ENCODE measurements at regions not wholly inside any gene's neighbourhood (a gene's known extent, or its start where the extent isn't known, plus 50 kb on each side); places are given as distances from the start of the nearest gene placed in this dataset.
"Not testable (repeated sequence)": the region's sequence is repeated elsewhere in the genome, so short reads cannot be mapped to it uniquely, and the experiment has no call there.

GRCh38 chr7:65477326-65477725 is 103.7 kb downstream of the ZNF92 start:
- Histone ChIP-seq H3K4me2 (ENCODE audit: low read length) (no peak overlapping the region), H3F3A (ENCODE audit: insufficient read depth, low read length) (no peaks in the 10 kb centered on the region), H3K9ac (ENCODE audit: low read length) (no peak overlapping the region), H4K20me1 (ENCODE audit: insufficient read depth, low read length) (no peaks in the 10 kb centered on the region), H3K27me3 (ENCODE audit: insufficient read depth, low read length) (no peaks in the 10 kb centered on the region), H3K36me3 (ENCODE audit: insufficient read depth, low read length) (peaks cover 47% of the 10 kb centered on the region), H3K79me2 (ENCODE audit: insufficient read depth, low read length) (no peaks in the 10 kb centered on the region), H2AFZ (ENCODE audit: low read length) (no peak overlapping the region), H3K4me1 (ENCODE audit: insufficient read depth, low read length, severe bottlenecking) (peaks cover 43% of the 10 kb centered on the region), H3K4me3 (ENCODE audit: low read depth, low read length, poor library complexity, severe bottlenecking) (no peak overlapping the region), H3K9me2 (ENCODE audit: low read depth, low read length) (no peaks in the 10 kb centered on the region), H3K9me3 (ENCODE audit: low read length) (peaks cover 42% of the 10 kb centered on the region), H3K27ac (ENCODE audit: low read depth, low read length, poor library complexity, severe bottlenecking) (peak overlapping the region; percentile 98)
- TF ChIP-seq EZH2 (IDR thresholded peaks at IDR 0.05; ENCODE audit: borderline replicate concordance, low read length): no peak
- peak; percentile 44 for TF ChIP-seq CTCF (IDR thresholded peaks at IDR 0.05; ENCODE audit: low read length)

- TF ChIP-seq EZH2 (IDR thresholded peaks at IDR 0.05; ENCODE audit: borderline replicate concordance, low read length) (no peak), CTCF (IDR thresholded peaks at IDR 0.05; ENCODE audit: low read length) (no peak)
- Histone ChIP-seq H3K79me2 (ENCODE audit: insufficient read depth, low read length) (no peaks in the 10 kb centered on the region), H4K20me1 (ENCODE audit: insufficient read depth, low read length) (no peaks in the 10 kb centered on the region), H3K27ac (ENCODE audit: low read depth, low read length, poor library complexity, severe bottlenecking) (no peak overlapping the region), H2AFZ (ENCODE audit: low read length) (no peak overlapping the region), H3K27me3 (ENCODE audit: insufficient read depth, low read length) (no peaks in the 10 kb centered on the region), H3K9me3 (ENCODE audit: low read length) (peaks cover 26% of the 10 kb centered on the region), H3K4me2 (ENCODE audit: low read length) (no peak overlapping the region), H3K4me1 (ENCODE audit: insufficient read depth, low read length, severe bottlenecking) (no peaks in the 10 kb centered on the region), H3K9ac (ENCODE audit: low read length) (no peak overlapping the region), H3F3A (ENCODE audit: insufficient read depth, low read length) (no peaks in the 10 kb centered on the region), H3K9me2 (ENCODE audit: low read depth, low read length) (no peaks in the 10 kb centered on the region), H3K4me3 (ENCODE audit: low read depth, low read length, poor library complexity, severe bottlenecking) (no peak overlapping the region), H3K36me3 (ENCODE audit: insufficient read depth, low read length) (peaks cover 4% of the 10 kb centered on the region; the same call in 1 of the 2 replicates)
These were observed 115.7 kb downstream of the ZNF92 start for GRCh38 chr7:65489260-65489767.

GRCh38 chr7:65496697-65497096 is 123.0 kb downstream of the ZNF92 start:
- H3F3A ChIP-seq (ENCODE audit: insufficient read depth, low read length); H3K79me2 ChIP-seq (ENCODE audit: insufficient read depth, low read length); H3K27me3 ChIP-seq (ENCODE audit: insufficient read depth, low read length); H3K9ac ChIP-seq (ENCODE audit: low read length); H4K20me1 ChIP-seq (ENCODE audit: insufficient read depth, low read length); H3K27ac ChIP-seq (ENCODE audit: low read depth, low read length, poor library complexity, severe bottlenecking); H3K4me3 ChIP-seq (ENCODE audit: low read depth, low read length, poor library complexity, severe bottlenecking); H3K9me3 ChIP-seq (ENCODE audit: low read length); H3K9me2 ChIP-seq (ENCODE audit: low read depth, low read length); H2AFZ ChIP-seq (ENCODE audit: low read length); H3K4me2 ChIP-seq (ENCODE audit: low read length): not testable (repeated sequence)
- peaks cover 48% of the 10 kb centered on the region for H3K36me3 ChIP-seq (ENCODE audit: insufficient read depth, low read length)
- peaks cover 15% of the 10 kb centered on the region for H3K4me1 ChIP-seq (ENCODE audit: insufficient read depth, low read length, severe bottlenecking)

- Histone ChIP-seq H3K9ac (ENCODE audit: low read length) (no peak overlapping the region), H3K79me2 (ENCODE audit: insufficient read depth, low read length) (peaks cover 5% of the 10 kb centered on the region), H3K27ac (ENCODE audit: low read depth, low read length, poor library complexity, severe bottlenecking) (peak overlapping the region; percentile 81), H3K9me2 (ENCODE audit: low read depth, low read length) (no peaks in the 10 kb centered on the region), H4K20me1 (ENCODE audit: insufficient read depth, low read length) (no peaks in the 10 kb centered on the region), H3K9me3 (ENCODE audit: low read length) (no peaks in the 10 kb centered on the region), H3K27me3 (ENCODE audit: insufficient read depth, low read length) (no peaks in the 10 kb centered on the region), H2AFZ (ENCODE audit: low read length) (no peak overlapping the region), H3K4me3 (ENCODE audit: low read depth, low read length, poor library complexity, severe bottlenecking) (no peak overlapping the region), H3K36me3 (ENCODE audit: insufficient read depth, low read length) (peaks cover 7% of the 10 kb centered on the region), H3K4me1 (ENCODE audit: insufficient read depth, low read length, severe bottlenecking) (peaks cover 31% of the 10 kb centered on the region), H3F3A (ENCODE audit: insufficient read depth, low read length) (peaks cover 4% of the 10 kb centered on the region; the same call in 1 of the 2 replicates), H3K4me2 (ENCODE audit: low read length) (no peak overlapping the region)
- TF ChIP-seq CTCF (IDR thresholded peaks at IDR 0.05; ENCODE audit: low read length) (no peak), EZH2 (IDR thresholded peaks at IDR 0.05; ENCODE audit: borderline replicate concordance, low read length) (no peak)
These were observed 129.9 kb downstream of the ZNF92 start for GRCh38 chr7:65503434-65504152.

GRCh38 chr7:65504504-65505319 is 131.1 kb downstream of the ZNF92 start:
- H3K36me3 ChIP-seq (ENCODE audit: insufficient read depth, low read length); H4K20me1 ChIP-seq (ENCODE audit: insufficient read depth, low read length); H3F3A ChIP-seq (ENCODE audit: insufficient read depth, low read length); H3K4me3 ChIP-seq (ENCODE audit: low read depth, low read length, poor library complexity, severe bottlenecking); H3K79me2 ChIP-seq (ENCODE audit: insufficient read depth, low read length); H3K9me2 ChIP-seq (ENCODE audit: low read depth, low read length); H3K4me2 ChIP-seq (ENCODE audit: low read length); H3K9me3 ChIP-seq (ENCODE audit: low read length); H3K9ac ChIP-seq (ENCODE audit: low read length); H3K27ac ChIP-seq (ENCODE audit: low read depth, low read length, poor library complexity, severe bottlenecking); H3K27me3 ChIP-seq (ENCODE audit: insufficient read depth, low read length); H2AFZ ChIP-seq (ENCODE audit: low read length): not testable (repeated sequence)
- peaks cover 31% of the 10 kb centered on the region for H3K4me1 ChIP-seq (ENCODE audit: insufficient read depth, low read length, severe bottlenecking)
